GM12878 (cell line): ENCODE measurements at regions not wholly inside any gene's neighbourhood (a gene's known extent, or its start where the extent isn't known, plus 50 kb on each side); places are given as distances from the start of the nearest gene placed in this dataset.

Source experiments
- FOS ChIP-seq: IDR thresholded peaks from 3 replicates; pipeline ENCODE4 v1.6.1; 2011; ENCODE audit warnings: borderline replicate concordance; ENCODE audit not compliant: insufficient read length; ENCODE audit errors: extremely low read depth
- HCFC1 ChIP-seq: fragments of 150-350 bp; IDR thresholded peaks from 2 replicates; pipeline ENCODE4 v1.6.1; 2014; ENCODE audit warnings: low read length
- POLR2A ChIP-seq: IDR thresholded peaks from 2 replicates; pipeline ENCODE4 v1.6.1; 2011; ENCODE audit warnings: low read depth, mild to moderate bottlenecking, low read length
- POU2F2 ChIP-seq: IDR thresholded peaks from 3 replicates; pipeline ENCODE4 v1.6.1; 2011; ENCODE audit warnings: low read depth, mild to moderate bottlenecking, low read length, borderline replicate concordance
- RCOR1 ChIP-seq: conservative IDR thresholded peaks from 2 replicates; pipeline ENCODE4 v1.6.1; 2012; ENCODE audit warnings: low read depth, low read length, improper control_type of control experiment
- SIX5 ChIP-seq: IDR thresholded peaks from 2 replicates; pipeline ENCODE4 v1.6.1; 2011; ENCODE audit warnings: mild to moderate bottlenecking, low read depth, low read length, moderate library complexity; ENCODE audit not compliant: severe bottlenecking
- TAF1 ChIP-seq: IDR thresholded peaks from 2 replicates; pipeline ENCODE4 v1.6.1; 2011; ENCODE audit warnings: mild to moderate bottlenecking, low read depth, low read length, borderline replicate concordance
- TARDBP ChIP-seq: IDR thresholded peaks from 2 replicates; pipeline ENCODE4 v1.6.1; 2016; ENCODE audit warnings: borderline replicate concordance
- TF ChIP-seq, protein P1 (sequence below), 3 experiments: IDR thresholded peaks in 2 of 3; conservative IDR thresholded peaks in 1 of 3; 2 replicates each; pipeline ENCODE4 v1.5.1; 2011; ENCODE audit warnings: low read depth in 3 of 3, low read length in 3 of 3, mild to moderate bottlenecking in 3 of 3, control low read depth in 2 of 3, moderate library complexity in 2 of 3, inconsistent platforms in 1 of 3, mixed read lengths in 1 of 3; ENCODE audit not compliant: control insufficient read depth in 2 of 3, insufficient read depth in 1 of 3; ENCODE audit errors: extremely low read depth in 1 of 3
- TF ChIP-seq, protein P2 (sequence below): IDR thresholded peaks from 2 replicates; pipeline ENCODE4 v1.6.1; 2012; ENCODE audit warnings: mild to moderate bottlenecking, low read depth, low read length

DNA sequence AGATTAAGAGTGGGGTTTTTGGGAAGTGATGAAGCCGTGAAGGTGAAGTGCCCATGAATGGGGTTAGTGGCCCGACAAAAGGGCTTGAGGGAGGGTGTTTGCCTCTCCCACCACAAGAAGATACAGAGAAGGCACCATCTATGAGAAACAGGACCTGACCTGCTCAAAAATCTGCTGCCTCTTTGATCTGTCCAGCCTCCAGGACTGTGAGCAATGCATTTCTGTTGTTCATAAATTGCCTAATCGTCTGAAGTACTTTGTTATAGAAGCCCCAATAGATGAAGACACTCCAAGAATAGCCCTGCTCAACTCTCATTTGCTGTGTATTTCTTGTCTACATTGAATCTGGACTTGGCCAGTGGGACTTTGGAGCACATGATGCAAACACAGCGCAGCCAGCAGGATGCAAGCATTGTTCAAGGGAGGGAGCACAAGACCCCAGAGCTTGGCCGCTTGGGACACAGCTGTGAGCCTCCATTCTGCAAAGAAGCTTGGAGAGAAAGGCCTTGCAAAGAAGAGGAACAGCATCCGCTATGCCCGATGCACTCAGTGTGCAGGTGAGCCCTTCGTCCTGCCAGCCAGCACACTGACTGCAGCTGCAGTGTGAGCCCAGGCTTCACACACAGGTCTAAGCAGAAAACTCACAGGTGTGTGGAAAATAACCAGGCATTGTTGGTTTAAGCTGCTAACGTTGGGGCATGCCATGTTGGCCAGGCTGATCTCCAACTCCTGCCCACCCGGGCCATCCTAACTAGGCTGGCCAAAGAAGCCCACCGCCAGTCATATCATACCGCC, 73.2 kb upstream of the KLF6 start:
- TF ChIP-seq POU2F2 (no peak), TAF1 (no peak), RCOR1 (no peak), SIX5 (no peak), TARDBP (no peak), FOS (no peak), HCFC1 (no peak), POLR2A (no peak)
- TF ChIP-seq, protein P1, sequence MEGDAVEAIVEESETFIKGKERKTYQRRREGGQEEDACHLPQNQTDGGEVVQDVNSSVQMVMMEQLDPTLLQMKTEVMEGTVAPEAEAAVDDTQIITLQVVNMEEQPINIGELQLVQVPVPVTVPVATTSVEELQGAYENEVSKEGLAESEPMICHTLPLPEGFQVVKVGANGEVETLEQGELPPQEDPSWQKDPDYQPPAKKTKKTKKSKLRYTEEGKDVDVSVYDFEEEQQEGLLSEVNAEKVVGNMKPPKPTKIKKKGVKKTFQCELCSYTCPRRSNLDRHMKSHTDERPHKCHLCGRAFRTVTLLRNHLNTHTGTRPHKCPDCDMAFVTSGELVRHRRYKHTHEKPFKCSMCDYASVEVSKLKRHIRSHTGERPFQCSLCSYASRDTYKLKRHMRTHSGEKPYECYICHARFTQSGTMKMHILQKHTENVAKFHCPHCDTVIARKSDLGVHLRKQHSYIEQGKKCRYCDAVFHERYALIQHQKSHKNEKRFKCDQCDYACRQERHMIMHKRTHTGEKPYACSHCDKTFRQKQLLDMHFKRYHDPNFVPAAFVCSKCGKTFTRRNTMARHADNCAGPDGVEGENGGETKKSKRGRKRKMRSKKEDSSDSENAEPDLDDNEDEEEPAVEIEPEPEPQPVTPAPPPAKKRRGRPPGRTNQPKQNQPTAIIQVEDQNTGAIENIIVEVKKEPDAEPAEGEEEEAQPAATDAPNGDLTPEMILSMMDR (IDR thresholded peaks at IDR 0.05 in 2 of 3, conservative IDR thresholded peaks at IDR 0.05 in 1 of 3; ENCODE audit: control insufficient read depth in 2 of 3, extremely low read depth in 1 of 3, insufficient read depth in 1 of 3, low read depth in 3 of 3, low read length in 3 of 3): no peak
- TF ChIP-seq, protein P2, sequence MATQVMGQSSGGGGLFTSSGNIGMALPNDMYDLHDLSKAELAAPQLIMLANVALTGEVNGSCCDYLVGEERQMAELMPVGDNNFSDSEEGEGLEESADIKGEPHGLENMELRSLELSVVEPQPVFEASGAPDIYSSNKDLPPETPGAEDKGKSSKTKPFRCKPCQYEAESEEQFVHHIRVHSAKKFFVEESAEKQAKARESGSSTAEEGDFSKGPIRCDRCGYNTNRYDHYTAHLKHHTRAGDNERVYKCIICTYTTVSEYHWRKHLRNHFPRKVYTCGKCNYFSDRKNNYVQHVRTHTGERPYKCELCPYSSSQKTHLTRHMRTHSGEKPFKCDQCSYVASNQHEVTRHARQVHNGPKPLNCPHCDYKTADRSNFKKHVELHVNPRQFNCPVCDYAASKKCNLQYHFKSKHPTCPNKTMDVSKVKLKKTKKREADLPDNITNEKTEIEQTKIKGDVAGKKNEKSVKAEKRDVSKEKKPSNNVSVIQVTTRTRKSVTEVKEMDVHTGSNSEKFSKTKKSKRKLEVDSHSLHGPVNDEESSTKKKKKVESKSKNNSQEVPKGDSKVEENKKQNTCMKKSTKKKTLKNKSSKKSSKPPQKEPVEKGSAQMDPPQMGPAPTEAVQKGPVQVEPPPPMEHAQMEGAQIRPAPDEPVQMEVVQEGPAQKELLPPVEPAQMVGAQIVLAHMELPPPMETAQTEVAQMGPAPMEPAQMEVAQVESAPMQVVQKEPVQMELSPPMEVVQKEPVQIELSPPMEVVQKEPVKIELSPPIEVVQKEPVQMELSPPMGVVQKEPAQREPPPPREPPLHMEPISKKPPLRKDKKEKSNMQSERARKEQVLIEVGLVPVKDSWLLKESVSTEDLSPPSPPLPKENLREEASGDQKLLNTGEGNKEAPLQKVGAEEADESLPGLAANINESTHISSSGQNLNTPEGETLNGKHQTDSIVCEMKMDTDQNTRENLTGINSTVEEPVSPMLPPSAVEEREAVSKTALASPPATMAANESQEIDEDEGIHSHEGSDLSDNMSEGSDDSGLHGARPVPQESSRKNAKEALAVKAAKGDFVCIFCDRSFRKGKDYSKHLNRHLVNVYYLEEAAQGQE: no peak
